ENCODE measurements at regions not wholly inside any gene's neighbourhood (a gene's known extent, or its start where the extent isn't known, plus 50 kb on each side); places are given as distances from the start of the nearest gene placed in this dataset.
"Not testable (repeated sequence)": the region's sequence is repeated elsewhere in the genome, so short reads cannot be mapped to it uniquely, and the experiment has no call there.

DNA sequence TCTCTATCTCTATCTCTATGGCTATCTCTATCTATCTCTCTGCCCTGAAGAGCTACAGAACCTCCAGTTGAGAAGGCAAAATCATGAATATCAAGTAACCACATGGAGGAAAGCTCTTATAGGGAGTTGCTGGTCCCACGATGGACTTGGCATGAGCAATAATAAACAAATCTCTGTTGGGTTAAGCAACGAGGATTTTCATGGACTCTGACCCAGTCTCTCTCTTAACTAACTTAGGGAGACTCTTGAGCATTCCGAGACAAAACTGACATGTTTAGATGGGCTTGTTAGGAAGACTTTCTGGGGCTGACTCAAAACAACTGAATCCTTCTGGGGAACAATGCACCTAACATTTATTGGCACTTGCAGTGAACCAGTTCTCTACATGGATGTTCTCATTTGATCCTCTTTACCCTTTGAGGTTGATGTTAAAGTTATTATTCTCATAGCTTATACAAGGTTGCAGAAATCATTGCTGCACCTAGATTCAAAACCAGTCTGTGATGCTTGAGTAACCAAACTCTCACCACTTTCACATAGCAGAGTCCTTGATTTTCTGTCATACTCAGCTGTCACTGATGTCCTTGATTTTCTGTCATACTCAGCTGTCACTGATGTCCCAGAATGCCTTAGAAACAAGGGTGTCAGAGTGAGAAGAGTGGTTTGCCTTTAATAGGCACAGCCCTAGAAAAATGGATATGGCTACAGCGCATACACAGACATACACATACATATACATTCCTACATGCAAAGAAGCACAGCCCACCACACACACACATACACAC, 354.6 kb upstream of the MAF start:
- DNase-seq (ENCODE audit: extremely low read depth in 1 of 2, low read depth in 1 of 2), result no peak

DNA sequence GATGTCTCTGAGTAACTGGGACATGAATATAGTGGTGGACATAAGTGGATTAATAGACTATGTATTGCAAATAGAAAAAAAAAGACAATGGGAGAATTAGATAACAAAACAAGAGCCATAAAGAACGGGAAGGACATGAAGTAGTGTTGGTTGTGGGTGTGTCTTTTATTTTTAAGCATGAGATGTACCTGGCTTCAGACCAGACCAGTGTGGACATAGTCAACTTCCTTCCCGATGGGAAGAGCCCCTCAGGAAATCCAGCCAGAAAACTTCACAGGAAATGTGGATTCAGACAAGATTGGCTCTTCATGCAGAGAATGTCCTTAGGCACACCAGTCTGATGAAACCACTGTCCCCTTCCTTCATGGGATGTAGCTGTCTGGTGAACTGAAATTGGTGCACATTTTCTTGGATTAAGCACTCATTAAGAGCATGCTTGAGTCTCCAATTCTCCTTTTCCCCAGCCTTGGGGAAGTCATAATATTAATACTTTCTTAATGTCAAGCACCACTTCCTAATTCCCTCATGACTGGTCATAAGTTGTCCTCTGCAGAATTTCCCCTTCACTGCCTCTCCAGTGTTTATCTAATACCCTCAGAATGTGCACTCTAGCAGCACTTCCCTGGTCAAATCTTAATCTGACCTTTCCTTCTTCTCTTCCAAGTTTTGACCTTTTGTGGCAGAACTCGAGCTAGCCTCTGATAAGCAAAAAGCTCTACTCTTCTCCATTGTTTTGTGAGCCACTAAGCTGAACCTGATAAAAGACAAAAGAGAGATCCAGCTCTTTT, 350.6 kb upstream of the MAF start:
- no peak for DNase-seq (ENCODE audit: extremely low read depth in 1 of 2, low read depth in 1 of 2)

GRCh38 chr16:79949417-79949816, 348.9 kb upstream of the MAF start:
- DNase-seq (ENCODE audit: extremely low read depth in 1 of 2, low read depth in 1 of 2), result no peak

- DNase-seq (ENCODE audit: extremely low read depth in 1 of 2, low read depth in 1 of 2), result no peak
Measured at GRCh38 chr16:79947771-79948170, 347.2 kb upstream of the MAF start.

DNA sequence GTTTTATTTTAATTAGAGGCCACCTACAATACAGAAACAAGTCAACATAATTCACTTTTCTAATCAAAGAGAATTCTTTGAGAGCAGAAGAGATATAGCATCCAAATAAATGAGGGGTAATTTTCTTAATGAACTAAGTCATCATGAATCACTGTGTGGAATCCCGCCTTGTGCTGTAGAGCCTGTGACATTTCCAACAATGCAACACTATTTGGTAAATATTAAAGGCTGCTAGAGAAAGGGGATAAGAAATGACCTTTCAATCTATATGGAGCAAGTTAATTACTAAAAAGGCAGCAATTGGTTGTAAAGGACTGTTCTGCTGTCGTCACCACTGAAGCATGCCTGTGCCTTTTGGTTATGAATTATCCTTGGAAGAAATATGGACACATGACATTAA, 345.7 kb upstream of the MAF start:
- no peak for DNase-seq (ENCODE audit: extremely low read depth in 1 of 2, low read depth in 1 of 2)

GRCh38 chr16:79943736-79944135, 343.2 kb upstream of the MAF start:
- DNase-seq (ENCODE audit: extremely low read depth in 1 of 2, low read depth in 1 of 2), result no peak

- no peak for DNase-seq (ENCODE audit: extremely low read depth in 1 of 2, low read depth in 1 of 2)
Measured at GRCh38 chr16:79938575-79938974, 338.0 kb upstream of the MAF start.

- not testable (repeated sequence) for DNase-seq (ENCODE audit: extremely low read depth in 1 of 2, low read depth in 1 of 2)
Measured at GRCh38 chr16:79937671-79938070, 337.1 kb upstream of the MAF start.

GRCh38 chr16:79933603-79934002, 333.1 kb upstream of the MAF start:
- DNase-seq (ENCODE audit: extremely low read depth in 1 of 2, low read depth in 1 of 2), result no peak

DNA sequence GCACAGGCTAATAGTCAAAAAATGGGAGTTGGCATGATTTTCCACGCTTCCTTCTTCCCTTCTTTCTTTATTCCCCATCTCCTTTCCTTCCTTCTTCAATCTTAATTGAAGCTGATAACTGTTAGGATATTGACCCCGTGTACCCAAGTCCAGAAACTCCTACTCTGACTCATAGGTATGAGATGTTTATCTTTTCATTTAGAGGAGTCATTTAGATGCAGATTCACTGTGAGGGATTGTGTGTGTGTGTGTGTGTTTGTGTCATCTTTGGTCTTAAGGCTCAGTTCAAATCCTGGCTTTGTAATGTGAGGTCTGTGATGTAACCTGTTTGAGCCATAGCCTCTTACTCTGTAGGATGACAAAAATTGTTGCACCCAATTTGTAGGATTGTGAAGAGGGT, 332.0 kb upstream of the MAF start:
- no peak for DNase-seq (ENCODE audit: extremely low read depth in 1 of 2, low read depth in 1 of 2)

DNA sequence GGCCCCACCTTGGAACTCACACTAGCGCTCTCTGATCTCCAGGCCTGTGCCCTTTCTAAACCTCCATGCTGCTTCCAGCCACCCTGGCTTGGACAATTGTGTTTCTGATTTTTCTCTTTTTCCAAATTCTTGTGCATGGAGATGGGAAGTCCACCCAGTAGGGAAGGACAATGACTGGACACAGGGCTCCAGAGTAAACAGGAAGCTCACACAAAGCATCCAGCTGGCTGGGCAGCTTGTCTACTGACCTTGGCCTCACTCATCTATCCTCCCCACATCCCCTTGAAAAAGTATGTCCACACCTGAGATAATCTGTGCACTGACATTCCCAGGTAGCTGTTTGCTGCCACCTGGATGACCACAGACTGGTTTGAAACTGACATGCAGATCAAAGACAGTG, 331.2 kb upstream of the MAF start:
- no peak for DNase-seq (ENCODE audit: extremely low read depth in 1 of 2, low read depth in 1 of 2)

DNA sequence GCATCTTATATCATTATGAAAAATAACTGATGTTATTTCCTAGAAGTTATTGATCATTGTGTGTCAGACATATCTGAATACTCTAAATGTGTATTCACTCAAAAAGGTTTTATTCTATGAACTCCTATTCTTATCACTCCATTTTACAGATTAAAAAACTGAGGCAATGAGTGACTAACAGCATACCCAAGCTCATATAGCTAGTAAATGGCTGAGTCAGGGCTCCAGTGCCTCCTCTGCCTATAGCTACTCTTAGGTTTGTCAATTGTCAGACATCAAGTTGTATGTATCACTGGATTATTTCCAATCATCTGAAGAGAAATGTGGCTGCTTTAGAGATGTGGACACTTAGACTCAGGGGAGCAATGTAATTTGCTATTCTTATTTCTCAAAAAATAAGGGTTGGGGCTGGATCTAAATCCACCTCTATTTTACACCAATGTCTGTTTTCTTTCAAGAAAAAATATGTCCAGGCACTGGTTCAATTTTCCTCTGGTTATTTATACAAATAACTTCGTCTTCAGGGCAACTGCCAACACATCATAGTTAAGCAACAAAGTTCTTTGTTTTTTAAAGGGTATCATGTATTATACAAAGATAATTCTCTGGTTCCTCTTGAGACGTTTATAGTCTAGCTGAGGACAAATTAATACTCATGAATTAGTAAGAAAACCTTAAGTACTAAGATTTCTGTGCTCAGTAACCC, 328.9 kb upstream of the MAF start:
- DNase-seq (ENCODE audit: extremely low read depth in 1 of 2, low read depth in 1 of 2), result no peak

DNA sequence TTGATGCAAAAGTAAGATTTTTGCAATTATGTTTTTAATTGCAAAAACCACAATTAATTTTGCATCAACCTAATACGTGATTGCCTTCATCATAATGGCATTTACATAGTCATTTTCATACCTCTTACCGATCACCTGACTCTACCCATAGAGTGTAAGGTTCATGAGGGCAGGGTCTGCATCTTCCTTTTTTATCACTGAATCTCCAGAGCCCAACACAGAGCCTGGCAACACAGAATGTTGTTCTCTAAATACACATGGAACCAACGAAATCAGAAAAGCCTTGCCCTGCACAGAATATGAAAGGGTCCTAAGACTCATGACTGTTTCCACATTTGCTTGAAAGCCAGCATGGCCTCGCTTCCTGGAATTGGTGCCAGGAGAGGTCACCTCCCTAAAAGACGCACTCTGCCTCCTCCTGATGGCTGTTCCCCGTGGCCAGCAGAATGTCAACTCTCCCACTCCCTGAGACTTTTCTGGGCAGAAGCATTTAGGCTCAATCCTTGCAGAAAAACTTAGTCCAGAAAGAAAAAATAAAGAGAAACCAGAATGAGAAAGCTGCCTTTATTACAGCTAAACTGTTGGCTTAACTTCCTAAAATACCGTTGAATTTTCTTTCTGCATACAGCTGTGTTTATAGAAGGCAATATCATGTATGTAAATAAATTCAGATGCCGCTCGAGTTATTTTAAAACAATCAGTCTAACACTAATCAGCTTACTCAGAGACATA, 327.8 kb upstream of the MAF start:
- DNase-seq (ENCODE audit: extremely low read depth in 1 of 2, low read depth in 1 of 2), result no peak

DNA sequence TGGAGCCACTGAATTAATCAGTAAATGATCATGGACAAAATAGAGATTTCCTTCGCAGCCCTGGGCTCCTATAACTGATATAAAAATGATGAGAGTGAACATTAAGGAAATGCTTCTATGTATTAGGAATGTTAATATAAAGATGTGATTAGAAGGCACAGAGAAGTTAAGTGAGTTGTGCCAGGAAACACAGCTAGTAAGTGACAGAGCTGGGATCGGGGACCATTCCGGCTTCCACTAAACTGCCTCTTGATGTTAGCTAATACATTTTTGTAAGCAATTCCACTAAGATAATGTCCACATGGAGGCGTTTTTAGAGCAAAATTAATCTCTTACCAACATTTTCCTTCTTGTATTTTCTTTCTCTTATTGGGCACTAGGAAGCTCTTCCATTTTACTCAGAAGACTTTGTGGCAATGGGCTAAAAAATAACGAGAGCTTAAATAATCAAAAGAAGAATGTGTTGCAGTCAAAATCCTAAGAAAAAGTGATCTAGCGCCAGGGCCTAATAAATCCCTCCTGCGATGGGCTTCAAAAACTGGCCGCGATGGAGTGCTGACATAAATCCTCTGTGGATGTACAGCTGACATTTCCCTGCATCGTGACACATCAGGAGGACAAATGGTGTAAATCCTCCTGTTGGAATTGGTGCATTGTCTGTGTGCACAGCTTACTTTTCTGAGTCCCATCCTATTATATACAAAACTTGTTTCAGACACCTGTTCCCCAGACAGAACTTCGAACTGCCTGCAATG, 326.1 kb upstream of the MAF start:
- no peak for DNase-seq (ENCODE audit: extremely low read depth in 1 of 2, low read depth in 1 of 2)

- no peak for DNase-seq (ENCODE audit: extremely low read depth in 1 of 2, low read depth in 1 of 2)
Measured at GRCh38 chr16:79923431-79923830, 322.9 kb upstream of the MAF start.

DNA sequence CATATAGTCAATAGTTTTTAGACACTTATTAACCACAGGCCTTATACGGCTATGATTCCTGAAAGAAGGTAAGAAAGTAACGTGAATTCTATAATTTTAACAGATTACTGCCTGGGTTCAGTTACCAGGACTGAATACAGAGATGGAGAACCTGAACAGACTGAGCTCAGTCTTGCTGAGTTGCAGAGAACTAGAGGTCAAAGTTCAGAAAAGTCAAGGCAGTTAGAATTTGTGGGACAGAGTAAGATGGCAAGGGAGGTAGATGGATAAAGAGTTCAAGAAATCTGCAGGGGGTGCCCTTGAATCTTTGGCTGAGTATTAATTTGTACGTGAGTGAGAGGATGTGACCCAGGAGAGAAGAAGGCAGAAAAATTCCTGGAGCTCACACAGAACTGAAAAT, 320.1 kb upstream of the MAF start:
- no peak for DNase-seq (ENCODE audit: extremely low read depth in 1 of 2, low read depth in 1 of 2)

GRCh38 chr16:79918916-79919315, 318.4 kb upstream of the MAF start:
- DNase-seq (ENCODE audit: extremely low read depth in 1 of 2, low read depth in 1 of 2), result no peak

DNA sequence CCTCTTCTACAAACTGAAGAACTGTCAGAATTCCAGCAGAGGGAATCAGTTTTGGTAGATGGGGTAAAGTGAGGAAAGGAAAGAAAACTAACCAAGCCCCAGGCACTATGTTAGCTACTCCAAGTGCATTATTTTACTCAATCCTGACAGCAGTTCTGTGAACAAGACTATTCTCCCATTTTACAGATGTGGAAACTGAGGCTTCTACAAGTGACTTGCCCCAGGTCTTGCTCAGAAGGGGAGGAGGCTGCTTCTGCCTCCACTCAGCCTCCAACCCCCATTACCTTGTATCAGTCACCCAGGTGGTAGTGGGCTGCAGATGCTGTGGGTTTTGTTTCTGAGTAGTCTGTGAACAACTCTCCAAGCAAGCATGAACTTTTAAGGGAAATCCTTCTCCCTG, 315.2 kb upstream of the MAF start:
- DNase-seq (ENCODE audit: extremely low read depth in 1 of 2, low read depth in 1 of 2), result no peak

GRCh38 chr16:79914961-79915720, 314.6 kb upstream of the MAF start:
- no peak for DNase-seq (ENCODE audit: extremely low read depth in 1 of 2, low read depth in 1 of 2)

Data from stimulated activated CD8-positive, alpha-beta memory T cell treated with anti-CD3 and anti-CD28 coated beads, Interleukin-7, amount 100 ng/mL, for 48 hours (primary cell).